Activated T-cell treated with anti-CD3 and anti-CD28 coated beads, Interleukin-2, amount 50 U/mL, for 4 hours (primary cell): ENCODE measurements at regions not wholly inside any gene's neighbourhood (a gene's known extent, or its start where the extent isn't known, plus 50 kb on each side); places are given as distances from the start of the nearest gene placed in this dataset.

ENCODE experiments used
- ATAC-seq, 2 donors: fragments of 200-7000 bp; cut with Tn5 transposase; one replicate each; pipeline ENCODE4 v1.10.0; 2021
- DNase-seq: peaks from one replicate; pipeline ENCODE4 v3.0.0-alpha.2; 2020
- H3K27me3 Mint-ChIP-seq: one replicate; pipeline ENCODE4 v1.8.0; 2021; ENCODE audit warnings: low read depth, mixed read lengths
- H3K36me3 Mint-ChIP-seq: one replicate; pipeline ENCODE4 v1.8.0; 2022; ENCODE audit warnings: mixed read lengths; ENCODE audit not compliant: insufficient read depth
- H3K4me1 Mint-ChIP-seq: one replicate; pipeline ENCODE4 v1.8.0; 2021; ENCODE audit warnings: low read depth, mixed read lengths
- H3K4me3 Mint-ChIP-seq: one replicate; pipeline ENCODE4 v1.8.0; 2021; ENCODE audit warnings: mild to moderate bottlenecking, moderate library complexity, mixed read lengths
- H3K9me3 Mint-ChIP-seq: one replicate; pipeline ENCODE4 v1.8.0; 2021; ENCODE audit warnings: mixed read lengths

- DNase-seq (no peak), ATAC-seq (no peak)
- H3K4me1 Mint-ChIP-seq, result no peaks in the 10 kb centered on the region
- H3K27me3 Mint-ChIP-seq, result no peaks in the 10 kb centered on the region
- no peaks in the 10 kb centered on the region for H3K36me3 Mint-ChIP-seq
- H3K4me3 Mint-ChIP-seq, result no peak overlapping the region
- H3K9me3 Mint-ChIP-seq, result no peaks in the 10 kb centered on the region
Measured at GRCh38 chr7:153832160-153832559, 220.0 kb upstream of the DPP6 start.

GRCh38 chr7:153835103-153835502 is 217.1 kb upstream of the DPP6 start:
- H3K4me3 Mint-ChIP-seq, result no peak overlapping the region
- H3K4me1 Mint-ChIP-seq, result no peaks in the 10 kb centered on the region
- H3K36me3 Mint-ChIP-seq, result no peaks in the 10 kb centered on the region
- no peaks in the 10 kb centered on the region for H3K9me3 Mint-ChIP-seq
- DNase-seq (no peak), ATAC-seq (no peak)
- no peaks in the 10 kb centered on the region for H3K27me3 Mint-ChIP-seq

DNA sequence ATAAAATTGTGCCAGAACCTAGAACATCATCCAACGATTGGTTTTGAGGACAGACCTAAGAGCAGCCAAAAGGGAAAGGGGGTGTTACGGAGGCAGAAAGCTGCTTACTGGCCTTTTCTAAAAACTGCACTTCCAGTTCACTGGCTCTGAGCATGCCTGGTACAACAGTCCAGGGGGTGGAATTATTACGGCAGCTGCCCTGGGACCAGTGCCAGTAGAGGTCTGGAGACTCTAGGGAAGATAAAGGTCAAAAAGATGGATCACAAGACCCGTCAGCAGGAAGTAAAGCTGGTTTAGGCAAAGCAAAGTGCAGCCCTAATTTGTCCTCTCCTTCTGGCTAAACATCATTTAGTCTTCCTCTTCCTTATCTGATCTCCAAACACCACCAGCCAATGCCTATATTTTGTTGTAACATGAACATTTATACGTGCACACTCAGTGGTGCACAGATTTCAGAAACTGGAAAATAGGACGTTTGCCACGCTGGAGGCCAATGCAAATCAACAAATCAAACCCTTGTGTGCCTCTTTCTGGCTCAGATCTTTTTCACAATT is 216.4 kb upstream of the DPP6 start:
- H3K9me3 Mint-ChIP-seq, result no peaks in the 10 kb centered on the region
- H3K4me1 Mint-ChIP-seq, result no peaks in the 10 kb centered on the region
- H3K27me3 Mint-ChIP-seq, result no peaks in the 10 kb centered on the region
- H3K36me3 Mint-ChIP-seq, result no peaks in the 10 kb centered on the region
- DNase-seq, result no peak
- ATAC-seq, result no peak
- no peak overlapping the region for H3K4me3 Mint-ChIP-seq

GRCh38 chr7:153838591-153838990 is 213.6 kb upstream of the DPP6 start:
- H3K4me1 Mint-ChIP-seq, result no peaks in the 10 kb centered on the region
- ATAC-seq (no peak), DNase-seq (no peak)
- H3K36me3 Mint-ChIP-seq, result no peaks in the 10 kb centered on the region
- peaks cover 8% of the 10 kb centered on the region for H3K9me3 Mint-ChIP-seq
- H3K4me3 Mint-ChIP-seq, result no peak overlapping the region
- H3K27me3 Mint-ChIP-seq, result no peaks in the 10 kb centered on the region

- no peak for ATAC-seq
- DNase-seq, result no peak
- Mint-ChIP-seq H3K9me3 (peaks cover 14% of the 10 kb centered on the region), H3K27me3 (no peaks in the 10 kb centered on the region), H3K36me3 (no peaks in the 10 kb centered on the region), H3K4me1 (no peaks in the 10 kb centered on the region), H3K4me3 (no peak overlapping the region)
Measured at GRCh38 chr7:153840861-153841260, 211.3 kb upstream of the DPP6 start.

DNA sequence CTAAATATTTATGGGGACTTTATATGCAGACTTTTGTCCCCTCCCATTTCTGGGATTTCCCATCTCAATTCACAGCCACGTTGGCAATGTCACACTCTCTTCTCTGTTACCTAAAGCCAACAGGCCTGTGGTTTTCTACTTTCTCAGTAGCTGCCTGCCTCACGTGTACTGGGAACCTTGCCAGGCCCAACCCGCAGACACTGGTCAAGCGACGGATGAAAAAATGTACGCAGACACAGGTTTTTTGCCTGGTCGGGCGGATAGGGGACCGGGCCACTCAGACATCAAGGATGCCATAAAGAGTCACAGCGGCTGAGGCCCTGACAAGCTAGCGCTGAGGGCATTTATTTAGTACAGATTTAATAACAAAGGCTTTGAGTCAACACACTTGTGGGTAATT is 204.4 kb upstream of the DPP6 start:
- ATAC-seq, result no peak
- no peak for DNase-seq
- Mint-ChIP-seq H3K36me3 (no peaks in the 10 kb centered on the region), H3K4me1 (no peaks in the 10 kb centered on the region), H3K9me3 (peaks cover 34% of the 10 kb centered on the region), H3K27me3 (no peaks in the 10 kb centered on the region), H3K4me3 (no peak overlapping the region)

- Mint-ChIP-seq H3K4me3 (no peak overlapping the region), H3K27me3 (no peaks in the 10 kb centered on the region), H3K36me3 (no peaks in the 10 kb centered on the region), H3K9me3 (peaks cover 26% of the 10 kb centered on the region), H3K4me1 (no peaks in the 10 kb centered on the region)
- no peak for DNase-seq
- no peak for ATAC-seq
Measured at GRCh38 chr7:153852261-153852660, 199.9 kb upstream of the DPP6 start.

DNA sequence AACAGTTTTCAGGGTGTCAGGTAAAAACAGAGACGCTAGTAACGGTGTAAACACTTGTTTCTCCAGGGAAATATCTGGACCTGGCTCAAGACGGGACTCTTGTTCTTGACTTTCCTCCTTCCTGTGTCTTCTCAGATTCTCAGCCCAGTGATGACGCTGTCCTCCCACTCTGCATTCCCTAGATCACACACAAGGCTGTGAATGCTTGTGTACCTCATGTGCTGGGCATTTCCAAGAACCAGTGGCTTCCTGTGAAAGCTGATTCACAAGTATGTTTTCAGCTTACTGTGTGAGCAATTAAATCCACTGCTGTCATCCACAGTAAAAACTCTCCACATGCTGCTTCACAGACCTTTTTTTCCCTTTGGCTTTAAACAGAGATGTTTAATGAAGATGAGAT is 193.8 kb upstream of the DPP6 start:
- Mint-ChIP-seq H3K4me1 (no peaks in the 10 kb centered on the region), H3K36me3 (no peaks in the 10 kb centered on the region), H3K9me3 (peaks cover 24% of the 10 kb centered on the region), H3K27me3 (no peaks in the 10 kb centered on the region), H3K4me3 (no peak overlapping the region)
- DNase-seq, result no peak
- ATAC-seq, result no peak

DNA sequence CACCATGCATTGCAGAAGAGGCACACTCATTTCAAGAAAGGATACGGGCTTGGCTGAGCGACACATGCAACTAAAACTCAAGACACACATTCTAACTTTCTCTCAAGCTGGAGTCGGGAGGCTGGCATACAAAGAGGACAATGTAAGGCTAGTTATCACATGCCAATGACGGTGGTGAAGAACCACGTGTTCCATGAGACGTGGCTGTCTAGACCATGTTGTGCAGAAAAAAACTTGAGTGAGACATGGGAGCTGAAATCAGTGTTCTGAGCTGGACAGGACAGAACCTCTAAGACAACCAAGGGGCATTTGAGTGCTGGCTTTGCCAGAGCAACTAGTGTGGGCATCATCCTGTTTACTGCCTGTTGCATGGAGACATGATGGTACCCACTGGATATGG is 193.0 kb upstream of the DPP6 start:
- no peak for DNase-seq
- no peak for ATAC-seq
- peaks cover 31% of the 10 kb centered on the region for H3K9me3 Mint-ChIP-seq
- no peaks in the 10 kb centered on the region for H3K36me3 Mint-ChIP-seq
- H3K4me1 Mint-ChIP-seq, result no peaks in the 10 kb centered on the region
- H3K27me3 Mint-ChIP-seq, result no peaks in the 10 kb centered on the region
- H3K4me3 Mint-ChIP-seq, result no peak overlapping the region

DNA sequence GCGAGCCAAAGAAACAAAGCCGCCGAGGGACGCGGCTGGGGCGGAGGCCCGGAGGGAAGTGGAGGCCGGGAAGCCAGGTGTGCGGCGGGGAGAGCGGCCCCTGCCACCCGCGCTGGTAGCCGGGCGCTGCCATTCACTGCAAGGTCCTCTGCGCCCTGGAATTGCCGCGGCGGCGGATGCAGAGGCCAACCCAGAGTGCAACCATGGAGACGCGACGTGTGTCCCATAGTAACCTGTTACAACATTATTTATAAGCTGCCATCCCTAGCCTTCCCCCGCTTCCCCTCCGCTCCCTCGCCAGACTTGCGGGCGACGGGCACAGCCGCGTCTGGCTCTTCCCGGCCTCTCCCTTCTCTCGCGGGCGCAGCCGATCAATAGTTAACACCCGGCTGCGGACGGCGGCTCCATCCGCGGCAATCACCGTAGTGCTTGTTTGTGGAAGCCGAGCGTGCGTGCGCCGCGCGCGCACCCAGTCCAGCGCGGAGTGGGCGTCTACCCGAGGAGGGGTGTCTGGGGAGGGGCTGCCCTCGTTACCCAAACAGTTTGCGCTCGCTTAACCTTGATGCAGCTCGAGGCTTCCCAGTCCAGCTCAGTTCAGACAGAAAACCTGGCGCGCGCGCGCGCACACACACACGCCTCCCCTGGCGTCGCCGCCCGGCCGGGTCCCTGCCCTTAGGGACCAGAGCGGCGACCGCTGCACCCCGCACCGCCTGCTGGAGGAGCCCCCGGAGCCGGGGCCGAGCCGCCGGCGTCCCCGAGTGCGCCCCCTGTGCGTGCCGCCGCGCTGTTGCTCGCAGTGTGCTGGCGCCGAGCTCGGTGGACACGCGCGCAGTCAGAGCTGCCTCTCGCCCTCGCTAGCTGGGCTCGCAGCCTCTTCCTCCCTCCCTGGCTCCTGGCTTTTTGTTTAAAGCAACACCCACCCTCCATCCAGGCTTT is 165.4 kb upstream of the DPP6 start:
- ATAC-seq (no peak), DNase-seq (no peak)
- H3K4me1 Mint-ChIP-seq, result no peaks in the 10 kb centered on the region
- no peak overlapping the region for H3K4me3 Mint-ChIP-seq
- no peaks in the 10 kb centered on the region for H3K9me3 Mint-ChIP-seq
- H3K27me3 Mint-ChIP-seq, result peaks cover 19% of the 10 kb centered on the region
- no peaks in the 10 kb centered on the region for H3K36me3 Mint-ChIP-seq

- H3K4me1 Mint-ChIP-seq, result no peaks in the 10 kb centered on the region
- ATAC-seq (no peak), DNase-seq (no peak)
- no peaks in the 10 kb centered on the region for H3K36me3 Mint-ChIP-seq
- H3K9me3 Mint-ChIP-seq, result no peaks in the 10 kb centered on the region
- no peak overlapping the region for H3K4me3 Mint-ChIP-seq
- H3K27me3 Mint-ChIP-seq, result peaks cover 19% of the 10 kb centered on the region
Measured at GRCh38 chr7:153887749-153888569, 164.2 kb upstream of the DPP6 start.

DNA sequence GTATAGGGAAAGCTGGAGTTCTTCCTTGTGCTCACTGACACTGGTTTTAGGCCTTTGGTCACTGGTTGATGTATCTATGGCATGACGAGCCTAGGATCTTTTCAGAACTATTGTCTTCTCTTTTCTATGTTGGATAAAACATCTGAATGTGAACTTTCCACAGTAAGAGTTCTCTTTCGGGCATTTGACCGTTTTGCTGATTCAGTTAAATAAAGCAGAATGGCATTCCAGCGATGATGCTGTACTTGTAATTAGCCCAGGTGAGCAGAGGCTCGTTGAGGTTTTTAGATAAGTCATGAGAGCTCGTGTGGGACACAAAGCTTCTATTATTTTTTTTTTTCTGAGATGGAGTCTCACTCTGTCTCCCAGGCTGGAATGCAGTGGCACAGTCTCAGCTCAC is 160.2 kb upstream of the DPP6 start:
- no peaks in the 10 kb centered on the region for H3K4me1 Mint-ChIP-seq
- no peak overlapping the region for H3K4me3 Mint-ChIP-seq
- H3K9me3 Mint-ChIP-seq, result no peaks in the 10 kb centered on the region
- H3K36me3 Mint-ChIP-seq, result no peaks in the 10 kb centered on the region
- H3K27me3 Mint-ChIP-seq, result peaks cover 13% of the 10 kb centered on the region
- DNase-seq, result no peak
- ATAC-seq, result no peak

- ATAC-seq (no peak), DNase-seq (no peak)
- no peaks in the 10 kb centered on the region for H3K27me3 Mint-ChIP-seq
- H3K4me3 Mint-ChIP-seq, result no peak overlapping the region
- no peaks in the 10 kb centered on the region for H3K4me1 Mint-ChIP-seq
- H3K36me3 Mint-ChIP-seq, result no peaks in the 10 kb centered on the region
- peaks cover 11% of the 10 kb centered on the region for H3K9me3 Mint-ChIP-seq
Measured at GRCh38 chr7:153902862-153903261, 149.3 kb upstream of the DPP6 start.

GRCh38 chr7:153912211-153912610 is 140.0 kb upstream of the DPP6 start:
- no peaks in the 10 kb centered on the region for H3K27me3 Mint-ChIP-seq
- DNase-seq, result no peak
- H3K9me3 Mint-ChIP-seq, result peaks cover 3% of the 10 kb centered on the region
- no peaks in the 10 kb centered on the region for H3K36me3 Mint-ChIP-seq
- ATAC-seq, result no peak
- H3K4me1 Mint-ChIP-seq, result no peaks in the 10 kb centered on the region
- H3K4me3 Mint-ChIP-seq, result no peak overlapping the region
